Endothelial cell of umbilical vein (primary cell): ENCODE measurements at regions not wholly inside any gene's neighbourhood (a gene's known extent, or its start where the extent isn't known, plus 50 kb on each side); places are given as distances from the start of the nearest gene placed in this dataset.

Experiments used
- BruUV-seq: library from RNA; stranded (reverse); fragments of 400-500 nt; replicated peaks from 2 replicates; lab custom pipeline; 2021; lab: Mats Ljungman, UMichigan
- CTCF ChIA-PET: fragments of 300-600, 350-600 bp; sonication (Branson Sonifier 250); formaldehyde crosslinking; loops from one replicate; lab custom pipeline; 2021; ENCODE audit warnings: antibody characterized with exemption, inconsistent platforms; lab: Charles Lee
- POLR2A ChIA-PET: fragments of 300-600, 350-600 bp; sonication (Branson Sonifier 250); formaldehyde crosslinking; loops from one replicate; lab custom pipeline; 2021; ENCODE audit warnings: antibody characterized with exemption, inconsistent platforms; lab: Charles Lee
- DNase-seq: peaks from one replicate; pipeline ENCODE4 v3.0.0-alpha.2; 2011; ENCODE audit warnings: low read depth, low spot score
- FAIRE-seq: peaks from 2 replicates; lab custom pipeline; 2011; peaks lifted over from hg19 to GRCh38; lab: Jason Lieb, UNC
- H2AFZ ChIP-seq: 2 replicates; pipeline ENCODE4 v1.6.0; 2012; ENCODE audit warnings: low read depth, low read length, control low read depth, inconsistent platforms
- H3K27ac ChIP-seq: 2 replicates; pipeline ENCODE4 v1.5.1; 2011; ENCODE audit warnings: low read depth, mild to moderate bottlenecking, control low read depth, low read length, moderate library complexity; ENCODE audit not compliant: insufficient read depth
- H3K27me3 ChIP-seq, 2 experiments: 2 replicates each; pipeline versions ENCODE4 v1.6.0 to v1.6.1; 2011; ENCODE audit warnings: low read length in 2 of 2, mixed read lengths in 1 of 2; ENCODE audit not compliant: control insufficient read depth in 2 of 2, insufficient read depth in 2 of 2
- H3K36me3 ChIP-seq, 2 experiments: 2 replicates in 1 of 2; 3 replicates in 1 of 2; pipeline ENCODE4 v1.5.1; 2011; ENCODE audit warnings: low read length in 2 of 2, mild to moderate bottlenecking in 1 of 2, moderate library complexity in 1 of 2; ENCODE audit not compliant: control insufficient read depth in 2 of 2, insufficient read depth in 2 of 2; ENCODE audit errors: extremely low read depth in 1 of 2
- H3K4me1 ChIP-seq: 3 replicates; pipeline ENCODE4 v1.5.1; 2011; ENCODE audit warnings: mild to moderate bottlenecking, low read length; ENCODE audit not compliant: control insufficient read depth, insufficient read depth; ENCODE audit errors: extremely low read depth
- H3K4me2 ChIP-seq: 2 replicates; pipeline ENCODE4 v1.6.1; 2011; ENCODE audit warnings: low read length, control low read depth, mixed read lengths; ENCODE audit not compliant: insufficient read depth
- H3K4me3 ChIP-seq, 3 experiments: fragments of 200-600 bp in 1 of 3; sonication (generic), shearing (Covaris generic) in 1 of 3; replicated peaks in 1 of 3; 2 replicates each; pipeline ENCODE4 v1.5.1; 2011 to 2016; ENCODE audit warnings: control low read depth in 3 of 3, low read length in 3 of 3, mild to moderate bottlenecking in 2 of 3, inconsistent platforms in 1 of 3, low read depth in 1 of 3, moderate library complexity in 1 of 3; ENCODE audit not compliant: insufficient read depth in 1 of 3
- H3K79me2 ChIP-seq: 2 replicates; pipeline ENCODE4 v1.6.0; 2012; ENCODE audit warnings: low read length, inconsistent platforms; ENCODE audit not compliant: control insufficient read depth, insufficient read depth
- H3K9ac ChIP-seq: replicated peaks from 2 replicates; pipeline ENCODE3; 2011; ENCODE audit warnings: low read length, control low read depth; ENCODE audit not compliant: insufficient read depth; ENCODE audit errors: extremely low read depth
- H3K9me1 ChIP-seq: replicated peaks from 3 replicates; pipeline ENCODE4 v1.6.0; 2011; ENCODE audit warnings: mild to moderate bottlenecking, low read length; ENCODE audit not compliant: control insufficient read depth, insufficient read depth; ENCODE audit errors: extremely low read depth
- H3K9me3 ChIP-seq: replicated peaks from 2 replicates; pipeline ENCODE4 v1.5.1; 2012; ENCODE audit warnings: low read length, inconsistent platforms; ENCODE audit not compliant: control insufficient read depth, insufficient read depth
- H4K20me1 ChIP-seq: replicated peaks from 2 replicates; pipeline ENCODE3; 2011; ENCODE audit warnings: mild to moderate bottlenecking, low read length; ENCODE audit not compliant: control insufficient read depth, insufficient read depth; ENCODE audit errors: extremely low read depth
- EZH2 ChIP-seq: IDR thresholded peaks from 2 replicates; pipeline ENCODE4 v1.6.1; 2012; ENCODE audit warnings: borderline replicate concordance, low read depth, mild to moderate bottlenecking, moderate library complexity, low read length, inconsistent platforms; ENCODE audit not compliant: severe bottlenecking
- FOS ChIP-seq: IDR thresholded peaks from 2 replicates; pipeline ENCODE4 v1.6.1; 2011; ENCODE audit warnings: mild to moderate bottlenecking, low read length, moderate library complexity, borderline replicate concordance; ENCODE audit not compliant: insufficient read depth
- GATA2 ChIP-seq: IDR thresholded peaks from 2 replicates; pipeline ENCODE4 v1.7.0; 2011; ENCODE audit warnings: low read depth, mild to moderate bottlenecking, moderate library complexity, mixed read lengths, low read length; ENCODE audit not compliant: insufficient read length, insufficient read depth
- JUN ChIP-seq: IDR thresholded peaks from 2 replicates; pipeline ENCODE4 v1.6.1; 2011; ENCODE audit warnings: borderline replicate concordance, low read depth; ENCODE audit not compliant: insufficient read length, insufficient read depth
- MAX ChIP-seq: IDR thresholded peaks from 2 replicates; pipeline ENCODE4 v1.6.1; 2011; ENCODE audit not compliant: insufficient read depth, insufficient read length
- MYC ChIP-seq: IDR thresholded peaks from one replicate; pipeline ENCODE4 v1.6.1; 2011; ENCODE audit warnings: mild to moderate bottlenecking, low read depth, low read length
- POLR2A ChIP-seq: IDR thresholded peaks from 2 replicates; pipeline ENCODE4 v1.6.1; 2012; ENCODE audit warnings: low read depth, mild to moderate bottlenecking, control low read depth, low read length
- POLR2AphosphoS5 ChIP-seq: IDR thresholded peaks from 2 replicates; pipeline ENCODE4 v1.6.1; 2012; ENCODE audit warnings: low read depth, mild to moderate bottlenecking, control low read depth, low read length, moderate library complexity; ENCODE audit not compliant: insufficient read depth
- dilution Hi-C: fragments of 300-500 bp; cut with MboI; formaldehyde crosslinking; loops from one replicate; pipeline ENCODE4 v1.15.0; 2019; ENCODE audit warnings: low sequenced_read_pairs; ENCODE audit not compliant: extremely low pct_ligation_motif_present
- intact Hi-C: fragments of 100-400 bp; cut with micrococcal nuclease; formaldehyde crosslinking; loops from one replicate; pipeline ENCODE4 v1.10.0; 2022
- TF ChIP-seq, protein P1 (sequence below), 2 donors: IDR thresholded peaks; 1 replicate in 1 of 2; 2 replicates in 1 of 2; pipeline ENCODE4 v1.5.1; 2011; ENCODE audit warnings: low read length in 2 of 2, mild to moderate bottlenecking in 2 of 2, moderate library complexity in 2 of 2, control low read depth in 1 of 2, inconsistent platforms in 1 of 2, low read depth in 1 of 2; ENCODE audit not compliant: insufficient read depth in 1 of 2; ENCODE audit errors: extremely low read depth in 1 of 2

DNA sequence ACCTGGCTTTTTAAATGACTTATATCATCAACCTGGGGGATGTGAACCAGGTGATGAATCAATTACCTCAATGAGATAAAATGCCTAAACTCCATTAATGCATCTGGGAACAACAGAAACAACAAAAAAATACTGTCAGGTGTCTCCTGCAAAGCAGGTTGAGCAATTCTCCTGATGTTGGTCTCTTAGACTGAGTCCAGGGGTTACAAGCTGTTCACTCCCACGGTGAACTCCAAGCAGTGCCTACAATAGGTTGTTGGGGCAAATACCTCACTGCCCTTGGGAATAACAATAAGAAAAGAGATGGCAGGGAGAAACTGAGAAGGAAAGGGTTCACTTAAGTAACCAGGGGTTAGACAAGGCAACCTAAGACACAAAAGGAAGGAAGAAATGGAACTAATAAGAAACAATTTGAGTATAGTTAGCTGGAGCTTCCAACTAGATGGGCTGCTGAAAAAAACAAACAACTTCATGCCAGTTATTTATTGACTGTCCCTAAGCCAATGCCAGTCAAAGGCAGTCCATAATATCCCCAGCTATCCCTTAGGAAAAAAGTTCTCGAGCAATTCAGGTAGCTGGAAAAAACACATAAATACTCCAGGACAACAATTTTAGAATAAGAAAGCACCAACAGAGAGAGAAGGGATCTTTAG, 97.6 kb upstream of the MAGI3 start:
- no peak overlapping the region for H3K4me2 ChIP-seq
- no TSS peak for BruUV-seq
- H3K27ac ChIP-seq, result no peak overlapping the region
- no peaks in the 10 kb centered on the region for H4K20me1 ChIP-seq
- no peak overlapping the region for H3K4me3 ChIP-seq
- peaks cover 6 to 25% of the 10 kb centered on the region in 2 experiments for H3K27me3 ChIP-seq
- H3K4me1 ChIP-seq, result no peaks in the 10 kb centered on the region
- H3K79me2 ChIP-seq, result no peaks in the 10 kb centered on the region
- CTCF ChIA-PET, result interaction anchor here (1.9 kb wide), 1 partner anchor 9 kb away, joined by 6 read pairs; no protein-coding TSS in a partner anchor
- intact Hi-C loops (no loop called here), dilution Hi-C loops (no loop called here)
- no peak for DNase-seq
- H3K9me1 ChIP-seq, result no peaks in the 10 kb centered on the region
- no peak overlapping the region for H2AFZ ChIP-seq
- TF ChIP-seq JUN, result no peak
- TF ChIP-seq MAX, result no peak
- no peak for TF ChIP-seq GATA2
- no peak for TF ChIP-seq FOS
- no peak for TF ChIP-seq POLR2AphosphoS5
- TF ChIP-seq EZH2, result no peak
- H3K9ac ChIP-seq, result no peak overlapping the region
- no peaks in the 10 kb centered on the region for H3K9me3 ChIP-seq
- no peaks in the 10 kb centered on the region for H3K36me3 ChIP-seq
- POLR2A ChIA-PET, result no interaction called here
- FAIRE-seq, result no peak

DNA sequence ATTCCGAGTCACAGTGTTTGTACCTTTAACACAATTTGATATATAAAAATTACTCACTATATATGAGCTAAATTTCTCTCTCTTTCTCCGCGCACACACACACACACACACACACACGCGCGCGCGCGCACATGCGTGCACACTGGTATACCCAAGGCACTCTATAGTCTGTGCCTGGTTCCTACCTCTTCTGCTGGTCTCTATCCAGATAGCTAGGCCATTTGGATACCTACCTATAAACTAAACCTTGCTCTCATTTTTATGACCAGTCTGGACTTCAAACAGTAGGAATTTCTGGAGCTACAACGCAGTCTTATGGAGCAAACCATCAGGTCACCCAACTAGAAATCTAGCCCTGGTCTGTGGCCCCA, 97.1 kb upstream of the MAGI3 start:
- Histone ChIP-seq H3K27me3 (peaks cover 6 to 26% of the 10 kb centered on the region in 2 experiments), H3K4me3 (no peak overlapping the region), H2AFZ (no peak overlapping the region), H3K79me2 (no peaks in the 10 kb centered on the region), H3K9me3 (no peaks in the 10 kb centered on the region), H3K9ac (no peak overlapping the region), H4K20me1 (no peaks in the 10 kb centered on the region), H3K4me2 (no peak overlapping the region), H3K27ac (no peak overlapping the region), H3K9me1 (no peaks in the 10 kb centered on the region), H3K4me1 (no peaks in the 10 kb centered on the region), H3K36me3 (no peaks in the 10 kb centered on the region)
- intact Hi-C loops, result no loop called here
- no peak for DNase-seq
- TF ChIP-seq GATA2 (no peak), JUN (no peak), MAX (no peak), MYC (no peak), FOS (no peak), POLR2A (no peak), EZH2 (no peak), POLR2AphosphoS5 (no peak)
- TF ChIP-seq, protein P1, sequence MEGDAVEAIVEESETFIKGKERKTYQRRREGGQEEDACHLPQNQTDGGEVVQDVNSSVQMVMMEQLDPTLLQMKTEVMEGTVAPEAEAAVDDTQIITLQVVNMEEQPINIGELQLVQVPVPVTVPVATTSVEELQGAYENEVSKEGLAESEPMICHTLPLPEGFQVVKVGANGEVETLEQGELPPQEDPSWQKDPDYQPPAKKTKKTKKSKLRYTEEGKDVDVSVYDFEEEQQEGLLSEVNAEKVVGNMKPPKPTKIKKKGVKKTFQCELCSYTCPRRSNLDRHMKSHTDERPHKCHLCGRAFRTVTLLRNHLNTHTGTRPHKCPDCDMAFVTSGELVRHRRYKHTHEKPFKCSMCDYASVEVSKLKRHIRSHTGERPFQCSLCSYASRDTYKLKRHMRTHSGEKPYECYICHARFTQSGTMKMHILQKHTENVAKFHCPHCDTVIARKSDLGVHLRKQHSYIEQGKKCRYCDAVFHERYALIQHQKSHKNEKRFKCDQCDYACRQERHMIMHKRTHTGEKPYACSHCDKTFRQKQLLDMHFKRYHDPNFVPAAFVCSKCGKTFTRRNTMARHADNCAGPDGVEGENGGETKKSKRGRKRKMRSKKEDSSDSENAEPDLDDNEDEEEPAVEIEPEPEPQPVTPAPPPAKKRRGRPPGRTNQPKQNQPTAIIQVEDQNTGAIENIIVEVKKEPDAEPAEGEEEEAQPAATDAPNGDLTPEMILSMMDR (IDR thresholded peaks at IDR 0.05; ENCODE audit: extremely low read depth in 1 of 2, insufficient read depth in 1 of 2, low read depth in 1 of 2, low read length in 2 of 2), result no peak
- dilution Hi-C loops, result no loop called here
- CTCF ChIA-PET, result interaction anchor here (1.9 kb wide), 1 partner anchor 9 kb away, joined by 6 read pairs; no protein-coding TSS in a partner anchor
- POLR2A ChIA-PET, result no interaction called here
- BruUV-seq, result no TSS peak
- FAIRE-seq, result no peak
